ENCODE measurements at regions not wholly inside any gene's neighbourhood (a gene's known extent, or its start where the extent isn't known, plus 50 kb on each side); places are given as distances from the start of the nearest gene placed in this dataset.
A peak's percentile ranks its signal among the peaks of the same experiment; 100 is the strongest.

- DNase-seq (ENCODE audit: low spot score), result peak; percentile 51
Measured at GRCh38 chr1:244970744-244971551, 106.6 kb upstream of the HNRNPU start.

- peak; percentile 79 for DNase-seq (ENCODE audit: low spot score)
Measured at GRCh38 chr1:244970236-244970743, 105.9 kb upstream of the HNRNPU start.

- DNase-seq (ENCODE audit: low spot score), result peak; percentile 63
Measured at GRCh38 chr1:244969355-244970235, 105.3 kb upstream of the HNRNPU start.

- no peak for DNase-seq (ENCODE audit: low spot score)
Measured at GRCh38 chr1:244968881-244969280, 104.5 kb upstream of the HNRNPU start.

- DNase-seq (ENCODE audit: low spot score), result no peak
Measured at GRCh38 chr1:244968471-244968871, 104.1 kb upstream of the HNRNPU start.

GRCh38 chr1:244967159-244967558, 102.8 kb upstream of the HNRNPU start:
- DNase-seq (ENCODE audit: low spot score), result no peak

- no peak for DNase-seq (ENCODE audit: low spot score)
Measured at GRCh38 chr1:244965185-244966030, 101.1 kb upstream of the HNRNPU start.

GRCh38 chr1:244964112-244964971, 100.0 kb upstream of the HNRNPU start:
- DNase-seq (ENCODE audit: low spot score), result no peak

GRCh38 chr1:244963231-244963826, 99.0 kb upstream of the HNRNPU start:
- DNase-seq (ENCODE audit: low spot score), result no peak

DNA sequence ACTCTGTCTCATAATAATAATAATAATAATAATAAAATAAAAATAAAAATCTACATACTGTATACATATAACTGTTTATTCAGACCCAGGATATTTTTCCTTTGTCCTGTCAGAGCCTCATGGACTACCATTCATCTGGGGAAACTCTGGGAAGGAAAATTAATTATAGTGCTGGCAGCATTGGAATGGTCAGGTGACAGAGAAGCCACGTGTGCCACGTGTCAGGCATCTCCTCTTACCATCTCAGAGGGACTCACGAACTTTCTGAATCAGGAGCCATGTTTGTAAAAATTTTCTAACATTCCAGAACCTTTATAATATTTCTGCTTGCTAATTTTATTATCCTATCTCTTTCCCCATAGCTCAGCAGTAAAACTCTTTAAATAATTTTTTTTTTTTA, 97.8 kb upstream of the HNRNPU start:
- DNase-seq (ENCODE audit: low spot score), result no peak

DNA sequence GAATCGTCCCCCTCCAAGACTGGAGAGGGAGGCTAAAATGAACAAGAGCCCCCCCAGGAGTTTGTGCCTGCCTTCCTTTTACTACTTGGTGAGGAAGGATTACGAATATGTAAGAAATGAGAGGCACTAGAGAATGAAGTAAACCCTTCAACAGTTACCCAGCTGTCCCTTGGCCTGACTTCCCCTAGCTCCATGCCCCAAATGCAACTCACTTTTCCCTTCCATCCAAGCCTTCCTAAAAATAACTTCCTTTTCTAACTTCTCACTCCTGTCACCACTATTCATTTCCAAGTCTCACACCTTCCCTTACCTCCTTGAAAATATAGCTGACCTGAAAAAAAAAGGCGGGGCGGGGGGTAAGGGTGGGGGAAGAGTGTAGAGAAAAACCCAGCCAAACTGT, 96.6 kb upstream of the HNRNPU start:
- DNase-seq (ENCODE audit: low spot score), result no peak

DNA sequence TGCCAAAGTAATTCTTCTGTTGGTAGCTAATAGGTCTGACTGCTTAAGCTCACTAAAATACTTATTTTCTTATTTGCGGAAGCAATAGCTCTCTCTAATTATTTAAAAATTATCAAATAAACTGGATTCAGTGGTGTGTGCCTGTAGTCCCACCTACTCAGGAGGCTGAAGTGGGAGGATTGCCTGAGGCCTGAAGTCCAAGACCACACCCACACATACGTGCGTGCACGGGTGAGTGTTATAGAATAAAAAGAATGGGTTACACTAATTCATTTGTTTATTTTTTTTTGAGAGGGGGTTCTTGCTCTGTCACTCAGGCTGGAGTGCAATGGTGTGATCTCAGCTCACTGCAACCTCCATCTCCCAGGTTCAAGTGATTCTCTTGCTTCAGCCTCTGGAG, 94.2 kb upstream of the HNRNPU start:
- DNase-seq (ENCODE audit: low spot score), result no peak

- no peak for DNase-seq (ENCODE audit: low spot score)
Measured at GRCh38 chr1:244957525-244957924, 93.2 kb upstream of the HNRNPU start.

GRCh38 chr1:244957122-244957521, 92.8 kb upstream of the HNRNPU start:
- DNase-seq (ENCODE audit: low spot score), result no peak

- DNase-seq (ENCODE audit: low spot score), result no peak
Measured at GRCh38 chr1:244955661-244956060, 91.3 kb upstream of the HNRNPU start.

GRCh38 chr1:244954359-244954758, 90.0 kb upstream of the HNRNPU start:
- no peak for DNase-seq (ENCODE audit: low spot score)

- DNase-seq (ENCODE audit: low spot score), result no peak
Measured at GRCh38 chr1:244953901-244954300, 89.6 kb upstream of the HNRNPU start.

DNA sequence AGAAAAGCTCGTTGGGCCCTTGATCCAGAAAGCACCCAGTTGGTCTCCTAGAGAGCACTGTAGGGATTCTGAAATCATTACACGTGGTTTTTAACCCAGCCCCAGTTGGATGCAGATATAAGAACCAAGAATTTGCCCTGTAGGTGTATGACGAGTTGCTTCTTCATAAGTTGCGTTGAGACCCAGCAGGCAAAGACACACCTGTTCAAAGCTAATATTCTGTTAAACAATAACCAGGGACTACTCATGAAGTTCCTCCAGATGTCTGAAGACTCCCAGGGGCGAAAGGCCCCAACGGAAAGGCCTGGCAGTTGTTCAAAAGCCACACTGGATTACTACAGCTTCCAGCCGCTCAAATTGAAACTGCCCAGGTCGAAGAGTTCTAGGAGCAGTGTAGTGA, 88.6 kb upstream of the HNRNPU start:
- DNase-seq (ENCODE audit: low spot score), result no peak

- no peak for DNase-seq (ENCODE audit: low spot score)
Measured at GRCh38 chr1:244952280-244952933, 88.1 kb upstream of the HNRNPU start.

- no peak for DNase-seq (ENCODE audit: low spot score)
Measured at GRCh38 chr1:244948416-244948815, 84.1 kb upstream of the HNRNPU start.
